ENCODE measurements at regions not wholly inside any gene's neighbourhood (a gene's known extent, or its start where the extent isn't known, plus 50 kb on each side); places are given as distances from the start of the nearest gene placed in this dataset.

DNA sequence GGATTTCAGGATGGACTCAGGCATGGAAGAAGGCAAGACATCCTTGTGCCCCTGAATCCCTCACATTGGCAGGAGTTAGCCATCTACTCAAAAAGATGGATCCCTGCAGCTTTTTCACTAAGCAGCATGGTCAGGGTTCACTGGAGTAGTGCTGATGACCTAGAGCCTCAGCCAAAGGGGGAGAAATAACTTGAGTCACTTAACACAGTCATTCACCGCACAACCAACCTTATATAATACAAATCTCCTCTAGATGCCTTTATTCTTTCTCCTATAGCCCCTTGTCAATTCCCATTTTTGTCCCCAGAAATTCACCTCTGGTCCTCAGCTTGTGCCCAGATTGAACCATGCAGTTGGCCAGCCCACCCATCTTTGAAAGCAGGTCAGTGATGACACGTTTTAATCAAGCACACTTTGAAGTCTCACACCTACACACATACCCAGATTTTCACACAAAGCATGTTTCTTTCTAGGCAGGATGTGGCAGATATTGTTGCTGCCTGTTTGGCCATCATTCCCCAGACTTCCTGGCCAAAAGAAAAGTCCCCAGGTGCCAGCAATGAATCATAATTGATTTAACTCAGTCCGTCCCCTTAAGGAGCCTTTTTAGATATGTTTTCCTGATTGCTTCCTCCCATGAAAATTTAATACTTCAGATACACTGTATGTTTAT lies 84.2 kb downstream of the LBH start:
- no peak for TF ChIP-seq EZH2 (IDR thresholded peaks at IDR 0.05; ENCODE audit: low read length)
- TF ChIP-seq, protein P1, sequence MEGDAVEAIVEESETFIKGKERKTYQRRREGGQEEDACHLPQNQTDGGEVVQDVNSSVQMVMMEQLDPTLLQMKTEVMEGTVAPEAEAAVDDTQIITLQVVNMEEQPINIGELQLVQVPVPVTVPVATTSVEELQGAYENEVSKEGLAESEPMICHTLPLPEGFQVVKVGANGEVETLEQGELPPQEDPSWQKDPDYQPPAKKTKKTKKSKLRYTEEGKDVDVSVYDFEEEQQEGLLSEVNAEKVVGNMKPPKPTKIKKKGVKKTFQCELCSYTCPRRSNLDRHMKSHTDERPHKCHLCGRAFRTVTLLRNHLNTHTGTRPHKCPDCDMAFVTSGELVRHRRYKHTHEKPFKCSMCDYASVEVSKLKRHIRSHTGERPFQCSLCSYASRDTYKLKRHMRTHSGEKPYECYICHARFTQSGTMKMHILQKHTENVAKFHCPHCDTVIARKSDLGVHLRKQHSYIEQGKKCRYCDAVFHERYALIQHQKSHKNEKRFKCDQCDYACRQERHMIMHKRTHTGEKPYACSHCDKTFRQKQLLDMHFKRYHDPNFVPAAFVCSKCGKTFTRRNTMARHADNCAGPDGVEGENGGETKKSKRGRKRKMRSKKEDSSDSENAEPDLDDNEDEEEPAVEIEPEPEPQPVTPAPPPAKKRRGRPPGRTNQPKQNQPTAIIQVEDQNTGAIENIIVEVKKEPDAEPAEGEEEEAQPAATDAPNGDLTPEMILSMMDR (optimal IDR thresholded peaks at IDR 0.05 in 1 of 3, IDR thresholded peaks at IDR 0.05 in 1 of 3, conservative IDR thresholded peaks at IDR 0.05 in 1 of 3; ENCODE audit: extremely low read depth in 1 of 3, insufficient read depth in 2 of 3, low read length in 3 of 3) = no peak

Measured in keratinocyte (primary cell).